ENCODE measurements at regions not wholly inside any gene's neighbourhood (a gene's known extent, or its start where the extent isn't known, plus 50 kb on each side); places are given as distances from the start of the nearest gene placed in this dataset.

- intact Hi-C loops (cut with DNase I), result no loop called here
These were observed 75.6 kb upstream of the KCNH7 start for GRCh38 chr2:162914161-162914560.

GRCh38 chr2:162912787-162913186 is 74.2 kb upstream of the KCNH7 start:
- intact Hi-C loops (cut with DNase I), result no loop called here
- no peak for DNase-seq

More at GRCh38 chr2:162914161-162914560, 75.6 kb upstream of the KCNH7 start:
- no peak for ATAC-seq (ENCODE audit: low FRiP score)
- Histone ChIP-seq H3K9me3 (ENCODE audit: control insufficient read depth, low read length) (no peaks in the 10 kb centered on the region), H3K4me3 (ENCODE audit: low read length in 2 of 2) (peak overlapping the region in 1 of 2 donors; percentile 3), H3K36me3 (ENCODE audit: control insufficient read depth in 1 of 2, insufficient read depth in 2 of 2, low read length in 1 of 2) (no peaks in the 10 kb centered on the region), H3K4me1 (ENCODE audit: control insufficient read depth in 1 of 2, insufficient read depth in 2 of 2, low read length in 2 of 2) (no peaks in the 10 kb centered on the region), H3K27ac (ENCODE audit: low read depth in 1 of 2, low read length in 2 of 2) (no peak overlapping the region), H3K27me3 (ENCODE audit: control insufficient read depth in 1 of 2, insufficient read depth in 2 of 2, low read length in 1 of 2) (peaks cover 0 to 2% of the 10 kb centered on the region in 2 donors)
- DNase-seq, result no peak
- 83 to 93% methylated on average over 2 of the region's 2 CpGs for WGBS, 2 donors

GRCh38 chr2:162908567-162908966 is 70.0 kb upstream of the KCNH7 start:
- Histone ChIP-seq H3K36me3 (ENCODE audit: control insufficient read depth in 1 of 2, insufficient read depth in 2 of 2, low read length in 1 of 2) (no peaks in the 10 kb centered on the region), H3K4me3 (ENCODE audit: low read length in 2 of 2) (no peak overlapping the region), H3K27me3 (ENCODE audit: control insufficient read depth in 1 of 2, insufficient read depth in 2 of 2, low read length in 1 of 2) (peaks cover 0 to 2% of the 10 kb centered on the region in 2 donors), H3K27ac (ENCODE audit: low read depth in 1 of 2, low read length in 2 of 2) (no peak overlapping the region), H3K9me3 (ENCODE audit: control insufficient read depth, low read length) (no peaks in the 10 kb centered on the region), H3K4me1 (ENCODE audit: control insufficient read depth in 1 of 2, insufficient read depth in 2 of 2, low read length in 2 of 2) (no peaks in the 10 kb centered on the region)
- intact Hi-C loops (cut with DNase I), result no loop called here
- no peak for DNase-seq
- WGBS, 2 donors, result 40 to 47% methylated on average over 2 of the region's 2 CpGs
- no peak for ATAC-seq (ENCODE audit: low FRiP score)

More at GRCh38 chr2:162912787-162913186, 74.2 kb upstream of the KCNH7 start:
- Histone ChIP-seq H3K27ac (ENCODE audit: low read depth in 1 of 2, low read length in 2 of 2) (no peak overlapping the region), H3K36me3 (ENCODE audit: control insufficient read depth in 1 of 2, insufficient read depth in 2 of 2, low read length in 1 of 2) (no peaks in the 10 kb centered on the region), H3K4me1 (ENCODE audit: control insufficient read depth in 1 of 2, insufficient read depth in 2 of 2, low read length in 2 of 2) (no peaks in the 10 kb centered on the region), H3K4me3 (ENCODE audit: low read length in 2 of 2) (no peak overlapping the region), H3K9me3 (ENCODE audit: control insufficient read depth, low read length) (no peaks in the 10 kb centered on the region), H3K27me3 (ENCODE audit: control insufficient read depth in 1 of 2, insufficient read depth in 2 of 2, low read length in 1 of 2) (peaks cover 0 to 2% of the 10 kb centered on the region in 2 donors)
- 83 to 85% methylated on average over 2 of the region's 2 CpGs for WGBS, 2 donors
- no peak for ATAC-seq (ENCODE audit: low FRiP score)

GRCh38 chr2:162890690-162891311 is 52.2 kb upstream of the KCNH7 start:
- intact Hi-C loops (cut with DNase I), result no loop called here

GRCh38 chr2:162888652-162889051 is 50.1 kb upstream of the KCNH7 start:
- DNase-seq (no peak), ATAC-seq (ENCODE audit: low FRiP score) (no peak)
- 72 to 76% methylated on average over 3 of the region's 3 CpGs for WGBS, 2 donors
- no peaks in the 10 kb centered on the region for H3K36me3 ChIP-seq (ENCODE audit: control insufficient read depth in 1 of 2, insufficient read depth in 2 of 2, low read length in 1 of 2)
- no peak overlapping the region for H3K27ac ChIP-seq (ENCODE audit: low read depth in 1 of 2, low read length in 2 of 2)
- H3K4me3 ChIP-seq (ENCODE audit: low read length in 2 of 2), result no peak overlapping the region
- no peaks in the 10 kb centered on the region for H3K27me3 ChIP-seq (ENCODE audit: control insufficient read depth in 1 of 2, insufficient read depth in 2 of 2, low read length in 1 of 2)
- intact Hi-C loops (cut with DNase I), result no loop called here
- no peaks in the 10 kb centered on the region for H3K4me1 ChIP-seq (ENCODE audit: control insufficient read depth in 1 of 2, insufficient read depth in 2 of 2, low read length in 2 of 2)
- no peaks in the 10 kb centered on the region for H3K9me3 ChIP-seq (ENCODE audit: control insufficient read depth, low read length)

More at GRCh38 chr2:162890690-162891311, 52.2 kb upstream of the KCNH7 start:
- H3K36me3 ChIP-seq (ENCODE audit: control insufficient read depth in 1 of 2, insufficient read depth in 2 of 2, low read length in 1 of 2), result no peaks in the 10 kb centered on the region
- ATAC-seq (ENCODE audit: low FRiP score) (no peak), DNase-seq (no peak)
- H3K4me1 ChIP-seq (ENCODE audit: control insufficient read depth in 1 of 2, insufficient read depth in 2 of 2, low read length in 2 of 2), result no peaks in the 10 kb centered on the region
- no peak overlapping the region for H3K27ac ChIP-seq (ENCODE audit: low read depth in 1 of 2, low read length in 2 of 2)
- H3K9me3 ChIP-seq (ENCODE audit: control insufficient read depth, low read length), result no peaks in the 10 kb centered on the region
- no peak overlapping the region for H3K4me3 ChIP-seq (ENCODE audit: low read length in 2 of 2)
- no peaks in the 10 kb centered on the region for H3K27me3 ChIP-seq (ENCODE audit: control insufficient read depth in 1 of 2, insufficient read depth in 2 of 2, low read length in 1 of 2)
- 22 to 24% methylated on average over 4 of the region's 4 CpGs for WGBS, 2 donors

Measured in aorta (tissue), 5 donors.